Fibroblast of lung (primary cell): ENCODE measurements at regions not wholly inside any gene's neighbourhood (a gene's known extent, or its start where the extent isn't known, plus 50 kb on each side); places are given as distances from the start of the nearest gene placed in this dataset.

ENCODE experiments used
- DNase-seq, 2 donors: peaks; one replicate each; pipeline versions ENCODE4 v3.0.0 to v3.0.0-alpha.2; 2010; ENCODE audit warnings: low read depth in 2 of 2
- H2AFZ ChIP-seq: 2 replicates; pipeline ENCODE4 v1.5.1; 2012; ENCODE audit warnings: low read length, control low read depth, inconsistent platforms
- H3K27ac ChIP-seq: 2 replicates; pipeline ENCODE4 v1.5.1; 2011; ENCODE audit warnings: low read length, control low read depth; ENCODE audit not compliant: insufficient read depth
- H3K27me3 ChIP-seq: 2 replicates; pipeline ENCODE4 v1.5.1; 2011; ENCODE audit warnings: mild to moderate bottlenecking, low read length; ENCODE audit not compliant: control insufficient read depth, insufficient read depth
- H3K36me3 ChIP-seq: 2 replicates; pipeline ENCODE4 v1.5.1; 2011; ENCODE audit warnings: low read length; ENCODE audit not compliant: control insufficient read depth, insufficient read depth
- H3K4me1 ChIP-seq: 2 replicates; pipeline ENCODE4 v1.5.1; 2011; ENCODE audit warnings: low read length; ENCODE audit not compliant: control insufficient read depth, insufficient read depth; ENCODE audit errors: extremely low read depth
- H3K4me2 ChIP-seq: 2 replicates; pipeline ENCODE4 v1.5.1; 2011; ENCODE audit warnings: low read length, control low read depth; ENCODE audit not compliant: insufficient read depth; ENCODE audit errors: extremely low read depth
- H3K4me3 ChIP-seq, 4 experiments: fragments of 200-600 bp in 1 of 4; sonication (generic) in 1 of 4; replicated peaks in 1 of 4; 2 replicates each; pipeline ENCODE4 v1.5.1; 2011 to 2016; ENCODE audit warnings: low read length in 4 of 4, low read depth in 3 of 4, mild to moderate bottlenecking in 3 of 4, control low read depth in 2 of 4, inconsistent platforms in 1 of 4, mixed read lengths in 1 of 4; ENCODE audit not compliant: insufficient read depth in 1 of 4; ENCODE audit errors: control extremely low read depth in 1 of 4
- H3K79me2 ChIP-seq: 2 replicates; pipeline ENCODE4 v1.5.1; 2012; ENCODE audit warnings: mild to moderate bottlenecking, low read length, inconsistent platforms; ENCODE audit not compliant: control insufficient read depth, insufficient read depth
- H3K9ac ChIP-seq: 2 replicates; pipeline ENCODE4 v1.5.1; 2011; ENCODE audit warnings: mild to moderate bottlenecking, low read length, control low read depth; ENCODE audit not compliant: insufficient read depth
- H3K9me3 ChIP-seq: 2 replicates; pipeline ENCODE4 v1.5.1; 2012; ENCODE audit warnings: low read depth, low read length; ENCODE audit not compliant: control insufficient read depth, insufficient read depth
- H4K20me1 ChIP-seq: 2 replicates; pipeline ENCODE4 v1.5.1; 2011; ENCODE audit warnings: low read length; ENCODE audit not compliant: control insufficient read depth, insufficient read depth; ENCODE audit errors: extremely low read depth
- EZH2 ChIP-seq: IDR thresholded peaks from 2 replicates; pipeline ENCODE4 v1.5.1; 2012; ENCODE audit warnings: low read length, control low read depth, mild to moderate bottlenecking; ENCODE audit errors: missing control alignments
- TF ChIP-seq, protein P1 (sequence below), 2 donors: IDR thresholded peaks in 1 of 2; conservative IDR thresholded peaks in 1 of 2; 1 replicate in 1 of 2; 2 replicates in 1 of 2; pipeline ENCODE4 v1.5.1; 2011 to 2012; ENCODE audit warnings: low read length in 2 of 2, control low read depth in 1 of 2, inconsistent platforms in 1 of 2, low read depth in 1 of 2, mild to moderate bottlenecking in 1 of 2

GRCh38 chr1:69436151-69436550 is 131.6 kb upstream of the LRRC7 start:
- DNase-seq = no peak
- H3K9me3 ChIP-seq = no peaks in the 10 kb centered on the region
- H3K79me2 ChIP-seq = no peaks in the 10 kb centered on the region
- H2AFZ ChIP-seq = no peak overlapping the region
- no peak overlapping the region for H3K4me2 ChIP-seq
- no peak overlapping the region for H3K27ac ChIP-seq
- no peaks in the 10 kb centered on the region for H3K27me3 ChIP-seq
- TF ChIP-seq, protein P1, sequence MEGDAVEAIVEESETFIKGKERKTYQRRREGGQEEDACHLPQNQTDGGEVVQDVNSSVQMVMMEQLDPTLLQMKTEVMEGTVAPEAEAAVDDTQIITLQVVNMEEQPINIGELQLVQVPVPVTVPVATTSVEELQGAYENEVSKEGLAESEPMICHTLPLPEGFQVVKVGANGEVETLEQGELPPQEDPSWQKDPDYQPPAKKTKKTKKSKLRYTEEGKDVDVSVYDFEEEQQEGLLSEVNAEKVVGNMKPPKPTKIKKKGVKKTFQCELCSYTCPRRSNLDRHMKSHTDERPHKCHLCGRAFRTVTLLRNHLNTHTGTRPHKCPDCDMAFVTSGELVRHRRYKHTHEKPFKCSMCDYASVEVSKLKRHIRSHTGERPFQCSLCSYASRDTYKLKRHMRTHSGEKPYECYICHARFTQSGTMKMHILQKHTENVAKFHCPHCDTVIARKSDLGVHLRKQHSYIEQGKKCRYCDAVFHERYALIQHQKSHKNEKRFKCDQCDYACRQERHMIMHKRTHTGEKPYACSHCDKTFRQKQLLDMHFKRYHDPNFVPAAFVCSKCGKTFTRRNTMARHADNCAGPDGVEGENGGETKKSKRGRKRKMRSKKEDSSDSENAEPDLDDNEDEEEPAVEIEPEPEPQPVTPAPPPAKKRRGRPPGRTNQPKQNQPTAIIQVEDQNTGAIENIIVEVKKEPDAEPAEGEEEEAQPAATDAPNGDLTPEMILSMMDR (conservative IDR thresholded peaks at IDR 0.05 in 1 of 2, IDR thresholded peaks at IDR 0.05 in 1 of 2; ENCODE audit: low read depth in 1 of 2, low read length in 2 of 2) = no peak
- no peak for TF ChIP-seq EZH2
- H3K9ac ChIP-seq = no peak overlapping the region
- H3K36me3 ChIP-seq = no peaks in the 10 kb centered on the region
- H3K4me3 ChIP-seq = no peak overlapping the region
- no peaks in the 10 kb centered on the region for H3K4me1 ChIP-seq
- no peaks in the 10 kb centered on the region for H4K20me1 ChIP-seq

DNA sequence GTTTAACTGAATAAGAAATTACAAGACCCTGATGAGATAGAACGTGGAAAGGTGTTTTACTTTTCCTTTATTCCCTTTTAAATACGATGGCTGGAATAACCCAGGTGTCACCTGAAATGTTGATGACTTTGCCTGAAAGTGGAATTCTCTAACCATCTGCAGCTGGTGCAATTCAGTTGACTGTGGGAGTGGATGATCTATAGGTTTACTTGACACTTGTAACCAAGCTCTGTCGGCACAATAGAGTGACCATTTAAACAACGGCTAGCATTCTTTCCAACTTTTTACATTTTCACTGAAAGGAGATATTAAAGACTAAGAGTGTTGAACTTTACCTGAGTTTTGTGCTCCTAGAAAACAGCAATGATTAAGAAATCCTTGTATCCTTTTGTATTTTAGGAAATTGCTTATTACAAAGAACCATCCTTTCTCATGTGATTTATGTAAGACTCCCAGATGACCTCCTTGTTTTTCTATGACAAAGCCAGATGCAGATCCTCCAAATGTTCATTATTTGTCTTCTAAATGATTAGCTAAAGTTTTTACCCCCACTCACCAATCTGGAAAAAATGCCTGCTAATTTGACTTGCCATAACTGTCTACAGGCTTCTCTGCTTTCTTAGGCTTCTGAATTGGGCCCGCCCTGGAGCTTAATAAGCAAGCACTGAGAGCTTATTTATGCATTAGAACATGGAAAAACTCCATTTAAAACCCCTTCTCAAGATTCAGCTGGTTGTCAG is 129.5 kb upstream of the LRRC7 start:
- no peak overlapping the region for H2AFZ ChIP-seq
- DNase-seq = no peak
- H3K4me1 ChIP-seq = no peaks in the 10 kb centered on the region
- H3K79me2 ChIP-seq = no peaks in the 10 kb centered on the region
- H3K27me3 ChIP-seq = no peaks in the 10 kb centered on the region
- H4K20me1 ChIP-seq = no peaks in the 10 kb centered on the region
- no peak for TF ChIP-seq EZH2
- TF ChIP-seq, protein P1 (conservative IDR thresholded peaks at IDR 0.05 in 1 of 2, IDR thresholded peaks at IDR 0.05 in 1 of 2; ENCODE audit: low read depth in 1 of 2, low read length in 2 of 2) = no peak
- no peaks in the 10 kb centered on the region for H3K9me3 ChIP-seq
- H3K4me3 ChIP-seq = no peak overlapping the region
- no peaks in the 10 kb centered on the region for H3K36me3 ChIP-seq
- H3K27ac ChIP-seq = no peak overlapping the region
- H3K4me2 ChIP-seq = no peak overlapping the region
- no peak overlapping the region for H3K9ac ChIP-seq

DNA sequence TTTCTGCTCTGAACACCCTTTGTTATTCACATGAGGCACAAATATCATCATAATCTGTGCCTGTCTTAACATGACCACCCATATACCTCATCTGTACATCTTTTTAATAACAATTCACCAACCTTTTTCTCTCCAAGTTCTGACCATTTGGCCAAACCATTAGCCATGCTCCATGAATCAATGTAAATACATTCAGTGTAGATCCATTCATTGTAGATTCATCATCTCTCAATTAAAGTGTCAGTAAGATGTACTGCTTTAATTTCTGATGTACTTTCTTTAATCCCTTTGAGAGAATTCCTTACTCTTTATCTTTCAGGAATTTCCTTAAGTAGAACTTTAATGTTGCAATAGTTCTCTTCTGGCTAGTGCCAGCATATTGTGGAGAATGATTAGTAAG is 126.2 kb upstream of the LRRC7 start:
- no peaks in the 10 kb centered on the region for H3K79me2 ChIP-seq
- no peak overlapping the region for H3K9ac ChIP-seq
- no peaks in the 10 kb centered on the region for H3K9me3 ChIP-seq
- H4K20me1 ChIP-seq = no peaks in the 10 kb centered on the region
- no peak overlapping the region for H3K4me2 ChIP-seq
- no peaks in the 10 kb centered on the region for H3K27me3 ChIP-seq
- H3K27ac ChIP-seq = no peak overlapping the region
- DNase-seq = no peak
- H3K4me3 ChIP-seq = no peak overlapping the region
- H3K36me3 ChIP-seq = no peaks in the 10 kb centered on the region
- no peak overlapping the region for H2AFZ ChIP-seq
- TF ChIP-seq, protein P1 (conservative IDR thresholded peaks at IDR 0.05 in 1 of 2, IDR thresholded peaks at IDR 0.05 in 1 of 2; ENCODE audit: low read depth in 1 of 2, low read length in 2 of 2) = no peak
- TF ChIP-seq EZH2 = no peak
- H3K4me1 ChIP-seq = no peaks in the 10 kb centered on the region
